ENCODE measurements at regions not wholly inside any gene's neighbourhood (a gene's known extent, or its start where the extent isn't known, plus 50 kb on each side); places are given as distances from the start of the nearest gene placed in this dataset.

DNA sequence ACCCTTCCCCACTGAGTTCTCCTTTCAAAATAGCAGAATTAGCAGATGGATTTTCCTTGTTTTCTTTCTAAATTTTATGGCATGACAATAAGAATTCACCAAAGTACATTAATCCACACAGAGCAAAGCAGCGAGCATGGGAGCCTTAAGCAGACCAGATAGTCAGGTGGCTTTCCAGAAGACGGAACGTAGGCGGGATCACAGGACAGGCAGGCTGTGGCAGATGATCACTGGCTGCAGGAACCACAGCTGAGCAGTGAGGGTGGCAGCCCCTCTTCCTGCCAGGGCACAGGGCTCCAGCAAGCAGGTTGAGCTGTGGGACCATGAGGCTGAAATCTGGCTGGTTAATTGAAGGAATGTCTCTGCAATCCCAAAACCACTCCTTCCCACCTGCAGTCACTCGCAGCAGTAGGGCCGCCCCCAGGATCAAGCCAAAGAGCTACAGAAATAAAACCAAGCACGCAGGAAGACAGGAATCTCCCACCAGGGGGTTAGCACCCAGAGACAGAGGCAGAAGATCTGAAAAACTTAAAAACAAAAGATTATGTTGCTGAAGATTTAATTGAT is 259.9 kb downstream of the EIPR1 start:
- ATAC-seq (ENCODE audit: poor library complexity) (no peak), DNase-seq (no peak)
- H3K27me3 Mint-ChIP-seq = no peaks in the 10 kb centered on the region
- H3K36me3 ChIP-seq (ENCODE audit: insufficient read depth, low read length) = no peaks in the 10 kb centered on the region
- intact Hi-C loops (cut with DNase I, micrococcal nuclease) = no loop called here
- H3K4me3 Mint-ChIP-seq = no peak overlapping the region
- H3K27ac ChIP-seq (ENCODE audit: low read depth in 1 of 2, low read length in 2 of 2) = no peak overlapping the region
- H3K9me3 Mint-ChIP-seq = peaks cover 2% of the 10 kb centered on the region
- H3K9me3 ChIP-seq (ENCODE audit: control insufficient read depth in 1 of 2, insufficient read depth in 1 of 2, low read length in 2 of 2) = no peaks in the 10 kb centered on the region
- POLR2A ChIA-PET = no interaction called here
- no peaks in the 10 kb centered on the region for H3K4me1 Mint-ChIP-seq (ENCODE audit: low read depth)
- no peaks in the 10 kb centered on the region for H3K4me1 ChIP-seq (ENCODE audit: insufficient read depth, low read length)
- TF ChIP-seq, protein P1, sequence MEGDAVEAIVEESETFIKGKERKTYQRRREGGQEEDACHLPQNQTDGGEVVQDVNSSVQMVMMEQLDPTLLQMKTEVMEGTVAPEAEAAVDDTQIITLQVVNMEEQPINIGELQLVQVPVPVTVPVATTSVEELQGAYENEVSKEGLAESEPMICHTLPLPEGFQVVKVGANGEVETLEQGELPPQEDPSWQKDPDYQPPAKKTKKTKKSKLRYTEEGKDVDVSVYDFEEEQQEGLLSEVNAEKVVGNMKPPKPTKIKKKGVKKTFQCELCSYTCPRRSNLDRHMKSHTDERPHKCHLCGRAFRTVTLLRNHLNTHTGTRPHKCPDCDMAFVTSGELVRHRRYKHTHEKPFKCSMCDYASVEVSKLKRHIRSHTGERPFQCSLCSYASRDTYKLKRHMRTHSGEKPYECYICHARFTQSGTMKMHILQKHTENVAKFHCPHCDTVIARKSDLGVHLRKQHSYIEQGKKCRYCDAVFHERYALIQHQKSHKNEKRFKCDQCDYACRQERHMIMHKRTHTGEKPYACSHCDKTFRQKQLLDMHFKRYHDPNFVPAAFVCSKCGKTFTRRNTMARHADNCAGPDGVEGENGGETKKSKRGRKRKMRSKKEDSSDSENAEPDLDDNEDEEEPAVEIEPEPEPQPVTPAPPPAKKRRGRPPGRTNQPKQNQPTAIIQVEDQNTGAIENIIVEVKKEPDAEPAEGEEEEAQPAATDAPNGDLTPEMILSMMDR (IDR thresholded peaks at IDR 0.05) = no peak
- H3K4me3 ChIP-seq (ENCODE audit: low read length) = no peak overlapping the region
- CTCF ChIA-PET = no interaction called here
- no peaks in the 10 kb centered on the region for H3K27me3 ChIP-seq (ENCODE audit: control insufficient read depth in 1 of 2, insufficient read depth in 2 of 2, low read length in 2 of 2)
- no peaks in the 10 kb centered on the region for H3K36me3 Mint-ChIP-seq (ENCODE audit: low read depth)
- H3K27ac Mint-ChIP-seq = no peak overlapping the region

- Histone ChIP-seq H3K4me1 (ENCODE audit: insufficient read depth, low read length) (no peaks in the 10 kb centered on the region), H3K36me3 (ENCODE audit: insufficient read depth, low read length) (no peaks in the 10 kb centered on the region), H3K9me3 (ENCODE audit: control insufficient read depth in 1 of 2, insufficient read depth in 1 of 2, low read length in 2 of 2) (no peaks in the 10 kb centered on the region), H3K4me3 (ENCODE audit: low read length) (no peak overlapping the region), H3K27me3 (ENCODE audit: control insufficient read depth in 1 of 2, insufficient read depth in 2 of 2, low read length in 2 of 2) (no peaks in the 10 kb centered on the region), H3K27ac (ENCODE audit: low read depth in 1 of 2, low read length in 2 of 2) (no peak overlapping the region)
- ChIA-PET CTCF (no interaction called here), POLR2A (interaction anchor here (0.6 kb wide), 1 partner anchor 144 kb away, joined by 3 read pairs; no protein-coding TSS in a partner anchor)
- Mint-ChIP-seq H3K27me3 (no peaks in the 10 kb centered on the region), H3K36me3 (ENCODE audit: low read depth) (no peaks in the 10 kb centered on the region), H3K4me3 (no peak overlapping the region), H3K9me3 (peaks cover 2% of the 10 kb centered on the region), H3K27ac (no peak overlapping the region), H3K4me1 (ENCODE audit: low read depth) (no peaks in the 10 kb centered on the region)
- intact Hi-C loops (cut with DNase I, micrococcal nuclease) = no loop called here
- DNase-seq = no peak
- TF ChIP-seq, protein P1 (IDR thresholded peaks at IDR 0.05) = no peak
- no peak for ATAC-seq (ENCODE audit: poor library complexity)
Observed at GRCh38 chr2:3116371-3116770, 261.2 kb downstream of the EIPR1 start.

DNA sequence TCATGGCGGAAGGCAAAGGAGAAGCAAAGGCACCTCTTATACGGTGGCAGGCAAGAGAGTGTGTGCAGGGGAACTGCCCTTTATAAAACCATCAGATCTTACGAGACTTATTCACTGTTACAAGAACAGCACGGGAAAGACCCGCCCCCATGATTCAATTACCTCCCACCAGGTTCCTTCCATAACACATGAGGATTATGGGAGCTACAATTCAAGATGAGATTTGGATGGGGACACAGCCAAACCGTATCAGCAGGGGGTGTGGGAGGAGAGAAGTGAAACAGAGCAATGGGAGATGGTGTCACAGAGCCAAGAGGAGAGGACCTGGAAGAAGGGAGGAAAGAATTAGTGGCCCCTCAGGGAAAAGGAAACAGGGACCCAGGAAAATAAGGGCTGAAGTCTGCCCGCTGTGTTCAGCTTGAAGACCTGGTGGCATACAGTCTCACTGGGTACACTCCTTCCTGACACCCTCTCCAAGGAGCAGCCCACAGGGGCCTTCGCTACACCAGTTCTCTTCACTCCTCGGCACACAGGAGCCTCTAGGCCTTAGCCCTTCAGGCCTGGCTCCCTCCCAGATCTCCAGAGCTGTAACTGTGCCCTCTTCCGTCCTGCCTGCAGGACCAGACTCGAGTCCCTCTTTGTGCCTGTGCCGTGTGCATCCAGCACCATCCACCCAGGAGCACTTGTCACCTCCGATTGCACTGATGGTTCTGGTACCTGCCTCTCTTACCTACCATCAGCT is 262.1 kb downstream of the EIPR1 start:
- Mint-ChIP-seq H3K36me3 (ENCODE audit: low read depth) (no peaks in the 10 kb centered on the region), H3K27ac (no peak overlapping the region), H3K4me1 (ENCODE audit: low read depth) (no peaks in the 10 kb centered on the region), H3K27me3 (no peaks in the 10 kb centered on the region), H3K4me3 (no peak overlapping the region), H3K9me3 (peaks cover 2% of the 10 kb centered on the region)
- ATAC-seq (ENCODE audit: poor library complexity) (no peak), DNase-seq (no peak)
- Histone ChIP-seq H3K27me3 (ENCODE audit: control insufficient read depth in 1 of 2, insufficient read depth in 2 of 2, low read length in 2 of 2) (no peaks in the 10 kb centered on the region), H3K9me3 (ENCODE audit: control insufficient read depth in 1 of 2, insufficient read depth in 1 of 2, low read length in 2 of 2) (no peaks in the 10 kb centered on the region), H3K4me1 (ENCODE audit: insufficient read depth, low read length) (no peaks in the 10 kb centered on the region), H3K27ac (ENCODE audit: low read depth in 1 of 2, low read length in 2 of 2) (no peak overlapping the region), H3K36me3 (ENCODE audit: insufficient read depth, low read length) (no peaks in the 10 kb centered on the region), H3K4me3 (ENCODE audit: low read length) (no peak overlapping the region)
- intact Hi-C loops (cut with DNase I, micrococcal nuclease) = no loop called here
- POLR2A ChIA-PET = no interaction called here
- CTCF ChIA-PET = no interaction called here
- TF ChIP-seq, protein P1 (IDR thresholded peaks at IDR 0.05) = no peak

Data from CD4-positive, alpha-beta T cell (primary cell).